SJCRH30 (cell line): ENCODE measurements at regions not wholly inside any gene's neighbourhood (a gene's known extent, or its start where the extent isn't known, plus 50 kb on each side); places are given as distances from the start of the nearest gene placed in this dataset.

Experiments
- DNase-seq, 2 experiments: peaks; one replicate each; pipeline ENCODE4 v3.0.0-alpha.2; 2015 to 2020
- H3K27ac ChIP-seq: fragments of 250-450 bp; sonication (Bioruptor Pico); 2 replicates; pipeline ENCODE4 v1.5.1; 2020; ENCODE audit warnings: mild to moderate bottlenecking, moderate library complexity
- H3K27me3 ChIP-seq: fragments of 250-450 bp; sonication (Bioruptor Pico); 2 replicates; pipeline ENCODE4 v1.5.1; 2020; ENCODE audit warnings: mild to moderate bottlenecking, moderate library complexity
- H3K36me3 ChIP-seq: fragments of 250-450 bp; sonication (Bioruptor Pico); 2 replicates; pipeline ENCODE4 v1.5.1; 2020; ENCODE audit warnings: mild to moderate bottlenecking, moderate library complexity
- H3K4me1 ChIP-seq: fragments of 250-450 bp; sonication (Bioruptor Pico); 2 replicates; pipeline ENCODE4 v1.5.1; 2020; ENCODE audit warnings: mild to moderate bottlenecking, moderate library complexity
- H3K4me3 ChIP-seq: fragments of 250-450 bp; sonication (Bioruptor Pico); 2 replicates; pipeline ENCODE4 v1.5.1; 2020; ENCODE audit warnings: mild to moderate bottlenecking, moderate library complexity
- H3K9me3 ChIP-seq: fragments of 250-450 bp; sonication (Bioruptor Pico); replicated peaks from 2 replicates; pipeline ENCODE4 v1.5.1; 2020; ENCODE audit warnings: mild to moderate bottlenecking, moderate library complexity

DNA sequence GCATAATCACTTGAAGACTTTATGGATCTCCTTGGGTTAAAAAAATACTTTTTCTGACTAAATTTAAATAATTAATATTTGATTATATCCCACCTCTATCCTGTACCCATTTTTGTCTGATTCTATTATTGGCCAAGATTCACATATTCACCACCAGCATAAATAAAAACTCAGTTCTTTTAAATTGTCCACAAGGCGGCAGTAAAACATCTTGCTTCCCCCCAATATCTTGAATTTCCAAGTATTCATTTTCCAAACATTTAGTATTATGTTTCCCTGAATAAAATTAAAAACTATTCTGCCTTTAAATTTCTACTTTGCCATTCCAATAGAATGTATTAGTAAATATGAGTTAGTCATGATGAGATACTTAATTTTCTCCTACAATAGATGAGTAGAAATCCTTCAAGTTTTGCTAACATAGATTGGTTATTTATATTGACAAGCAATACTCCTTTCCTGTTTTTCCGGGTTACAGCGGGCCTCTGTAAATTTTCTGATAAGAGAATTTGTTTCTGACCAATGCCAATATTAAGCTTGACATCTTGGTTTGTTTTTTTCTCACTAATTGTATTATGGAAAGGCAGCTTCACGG lies 218.7 kb upstream of the MDFIC2 start:
- Histone ChIP-seq H3K9me3 (no peaks in the 10 kb centered on the region), H3K36me3 (no peaks in the 10 kb centered on the region), H3K4me1 (no peaks in the 10 kb centered on the region), H3K27me3 (no peaks in the 10 kb centered on the region), H3K27ac (no peak overlapping the region), H3K4me3 (no peak overlapping the region)
- peak in 1 of 2 experiments; percentile 40 for DNase-seq

DNA sequence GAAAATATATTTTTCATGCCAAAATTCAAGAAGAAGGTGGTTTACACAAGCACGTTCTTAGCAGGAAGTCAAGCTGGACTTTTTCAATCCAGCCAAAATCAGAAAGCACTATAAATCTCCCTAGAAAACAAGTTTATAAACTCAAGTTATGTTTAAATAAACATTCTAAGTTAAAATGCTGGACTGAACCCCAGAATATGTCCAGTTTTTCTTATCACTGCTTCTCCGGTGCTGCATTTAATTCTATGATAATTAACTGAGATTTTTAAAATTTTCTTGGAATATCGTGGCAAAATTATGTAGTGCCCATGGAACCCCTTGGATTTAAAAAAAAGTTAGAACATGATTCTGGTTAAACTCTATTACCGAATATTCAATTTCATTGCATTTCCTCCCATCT lies 218.2 kb upstream of the MDFIC2 start:
- Histone ChIP-seq H3K27ac (no peak overlapping the region), H3K36me3 (no peaks in the 10 kb centered on the region), H3K9me3 (no peaks in the 10 kb centered on the region), H3K27me3 (no peaks in the 10 kb centered on the region), H3K4me3 (no peak overlapping the region), H3K4me1 (no peaks in the 10 kb centered on the region)
- DNase-seq = no peak

DNA sequence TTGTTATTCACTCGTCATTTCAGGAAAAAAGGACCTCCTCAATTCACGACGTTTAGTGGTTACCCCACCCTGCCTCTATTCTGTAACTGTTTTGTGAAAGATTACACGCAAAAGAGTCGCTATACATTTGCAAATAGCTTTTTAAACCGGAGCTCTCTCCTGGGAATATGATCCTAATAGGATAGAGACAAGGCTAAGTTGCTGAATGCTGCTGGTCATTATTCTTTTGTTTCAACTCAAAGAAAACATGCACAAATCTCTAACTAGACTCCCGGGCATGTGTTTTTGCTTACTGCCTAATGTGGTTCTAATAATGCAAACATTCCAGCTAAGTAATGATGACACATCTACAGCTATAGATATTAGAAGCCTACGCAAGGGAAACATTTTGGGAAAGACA lies 214.6 kb upstream of the MDFIC2 start:
- H3K36me3 ChIP-seq = no peaks in the 10 kb centered on the region
- H3K27ac ChIP-seq = no peak overlapping the region
- H3K4me1 ChIP-seq = no peaks in the 10 kb centered on the region
- H3K27me3 ChIP-seq = no peaks in the 10 kb centered on the region
- H3K4me3 ChIP-seq = no peak overlapping the region
- H3K9me3 ChIP-seq = no peaks in the 10 kb centered on the region
- DNase-seq = no peak

DNA sequence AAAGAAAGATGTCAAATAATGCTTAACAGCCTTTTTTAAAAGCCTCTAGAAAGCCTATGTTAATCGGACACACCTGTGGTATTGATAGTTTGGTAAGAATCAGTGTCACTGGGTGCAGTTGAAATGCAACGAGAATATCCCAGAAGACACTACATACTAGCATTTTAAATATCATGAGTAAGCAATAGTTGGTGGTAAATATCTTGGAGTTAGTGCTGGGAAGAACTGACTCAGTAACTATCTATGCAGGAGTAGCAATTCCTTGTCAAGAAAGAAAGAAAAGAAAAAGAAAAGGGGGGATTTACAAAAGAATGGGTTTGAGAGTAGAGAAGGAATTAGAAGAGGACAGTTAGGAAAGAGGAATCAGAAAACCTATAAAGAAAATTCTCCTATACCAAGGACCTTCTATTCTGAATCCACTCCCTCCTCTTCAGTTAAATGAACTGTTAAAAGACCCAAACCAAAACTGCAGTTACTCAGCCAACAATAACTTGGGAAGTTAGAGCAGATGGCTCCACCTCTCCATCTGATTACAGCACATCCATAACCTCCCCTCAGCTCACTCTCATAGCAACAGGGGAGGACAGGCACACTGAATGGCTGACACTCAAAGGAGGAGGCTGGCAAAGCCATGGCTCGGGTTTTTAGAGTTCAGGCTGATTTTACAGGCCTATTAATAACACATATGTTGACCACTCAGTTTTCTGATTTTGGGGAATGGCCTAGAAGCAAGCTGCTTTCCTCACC lies 207.6 kb upstream of the MDFIC2 start:
- H3K36me3 ChIP-seq = no peaks in the 10 kb centered on the region
- no peaks in the 10 kb centered on the region for H3K27me3 ChIP-seq
- H3K4me3 ChIP-seq = no peak overlapping the region
- no peak overlapping the region for H3K27ac ChIP-seq
- H3K4me1 ChIP-seq = no peaks in the 10 kb centered on the region
- no peaks in the 10 kb centered on the region for H3K9me3 ChIP-seq
- DNase-seq = no peak

DNA sequence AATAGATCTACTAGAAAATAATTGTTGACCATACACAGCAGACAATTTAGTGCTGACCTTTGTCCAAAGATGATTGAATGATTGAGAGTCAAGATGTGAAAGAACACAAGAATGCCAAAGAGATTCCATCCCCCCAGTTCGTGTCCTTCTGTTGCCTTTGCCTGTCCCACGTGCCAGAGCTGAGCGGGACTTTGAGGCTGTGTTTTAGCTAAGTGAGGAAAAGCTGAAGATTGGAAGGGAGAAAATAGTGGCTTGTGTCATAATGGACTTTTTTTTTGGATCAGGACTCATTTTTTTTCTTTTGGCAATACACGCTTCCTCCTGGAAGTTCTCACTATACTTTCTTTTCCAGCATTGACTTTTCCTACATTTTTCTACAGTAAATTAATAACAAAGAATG lies 206.6 kb upstream of the MDFIC2 start:
- no peaks in the 10 kb centered on the region for H3K4me1 ChIP-seq
- H3K27me3 ChIP-seq = no peaks in the 10 kb centered on the region
- no peak overlapping the region for H3K4me3 ChIP-seq
- no peaks in the 10 kb centered on the region for H3K9me3 ChIP-seq
- no peaks in the 10 kb centered on the region for H3K36me3 ChIP-seq
- H3K27ac ChIP-seq = no peak overlapping the region
- no peak for DNase-seq

DNA sequence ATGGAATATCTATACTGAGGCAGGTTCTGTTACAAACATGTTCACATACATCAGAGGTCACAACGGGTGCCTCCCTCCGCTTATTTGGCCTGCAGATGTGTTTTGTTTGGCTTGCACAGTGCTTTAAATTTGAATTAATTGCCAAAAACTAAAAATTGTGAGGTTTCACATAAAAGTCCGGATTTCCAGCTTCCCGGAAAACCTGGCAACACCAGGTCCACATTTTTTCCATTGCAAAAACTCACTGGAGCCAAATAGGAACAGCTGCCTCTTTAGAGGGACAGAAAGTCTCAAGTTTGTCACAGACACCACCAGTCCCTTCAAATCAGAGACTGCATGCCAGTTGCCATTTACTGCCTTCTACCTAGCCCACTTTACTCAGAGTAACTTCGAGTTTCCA lies 205.9 kb upstream of the MDFIC2 start:
- no peaks in the 10 kb centered on the region for H3K27me3 ChIP-seq
- no peak for DNase-seq
- no peaks in the 10 kb centered on the region for H3K36me3 ChIP-seq
- H3K9me3 ChIP-seq = no peaks in the 10 kb centered on the region
- H3K27ac ChIP-seq = no peak overlapping the region
- H3K4me1 ChIP-seq = no peaks in the 10 kb centered on the region
- no peak overlapping the region for H3K4me3 ChIP-seq

DNA sequence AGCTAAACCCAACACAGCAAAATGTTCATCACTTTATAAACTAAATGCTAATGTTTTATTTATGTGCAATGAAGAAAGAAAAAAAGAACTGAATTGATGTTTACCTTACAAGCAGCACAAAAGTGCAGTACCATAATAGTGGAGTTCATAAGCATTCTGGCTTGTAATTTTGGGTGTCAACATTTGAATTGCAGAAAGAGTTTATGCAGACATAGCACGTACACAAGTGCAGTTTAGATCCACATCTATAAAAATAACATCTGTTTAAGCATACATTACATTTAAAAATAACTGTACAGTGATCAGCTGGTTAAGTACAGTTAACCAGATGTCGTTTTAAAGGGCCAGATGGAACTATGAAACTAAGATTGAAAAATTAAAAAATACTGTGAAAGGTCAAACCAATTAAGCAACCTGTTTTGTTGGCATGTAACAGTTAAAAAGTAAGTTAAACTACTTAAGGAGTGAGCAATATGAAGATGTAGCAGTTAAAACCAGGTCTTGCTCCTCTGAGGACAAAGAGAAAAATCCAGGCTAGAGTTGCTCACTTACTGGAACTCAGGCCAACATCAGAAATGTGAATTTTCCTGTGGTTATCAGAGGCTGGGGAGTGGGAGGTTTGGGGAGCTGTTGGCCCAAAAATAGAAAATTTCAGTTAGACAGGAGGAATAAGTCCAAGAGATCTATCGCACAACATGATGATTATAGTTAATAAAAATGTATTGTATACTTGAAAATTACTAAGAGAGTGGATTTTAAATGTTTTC lies 204.9 kb upstream of the MDFIC2 start:
- Histone ChIP-seq H3K4me3 (no peak overlapping the region), H3K9me3 (no peaks in the 10 kb centered on the region), H3K27me3 (no peaks in the 10 kb centered on the region), H3K27ac (no peak overlapping the region), H3K4me1 (no peaks in the 10 kb centered on the region), H3K36me3 (no peaks in the 10 kb centered on the region)
- DNase-seq = no peak

DNA sequence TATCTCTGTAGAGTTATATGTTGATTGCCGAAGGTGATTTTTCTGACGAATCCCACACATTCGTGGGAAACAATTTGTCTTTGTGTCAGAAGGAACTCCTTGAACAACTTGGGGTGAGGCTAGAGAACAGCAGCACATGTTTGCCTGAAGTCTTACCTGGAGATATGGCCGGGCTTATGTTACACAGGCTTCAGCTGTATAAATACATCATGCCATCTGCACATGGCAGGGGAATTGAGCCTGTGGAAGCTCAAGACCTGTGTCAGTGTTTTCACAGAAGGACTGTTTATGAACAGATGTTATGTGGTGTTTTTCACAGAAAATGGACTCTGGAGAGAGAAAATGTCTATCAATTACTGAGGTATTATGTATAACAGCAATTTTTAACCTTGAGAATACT lies 203.6 kb upstream of the MDFIC2 start:
- no peak for DNase-seq
- Histone ChIP-seq H3K27ac (no peak overlapping the region), H3K4me3 (no peak overlapping the region), H3K9me3 (no peaks in the 10 kb centered on the region), H3K36me3 (no peaks in the 10 kb centered on the region), H3K4me1 (no peaks in the 10 kb centered on the region), H3K27me3 (no peaks in the 10 kb centered on the region)

DNA sequence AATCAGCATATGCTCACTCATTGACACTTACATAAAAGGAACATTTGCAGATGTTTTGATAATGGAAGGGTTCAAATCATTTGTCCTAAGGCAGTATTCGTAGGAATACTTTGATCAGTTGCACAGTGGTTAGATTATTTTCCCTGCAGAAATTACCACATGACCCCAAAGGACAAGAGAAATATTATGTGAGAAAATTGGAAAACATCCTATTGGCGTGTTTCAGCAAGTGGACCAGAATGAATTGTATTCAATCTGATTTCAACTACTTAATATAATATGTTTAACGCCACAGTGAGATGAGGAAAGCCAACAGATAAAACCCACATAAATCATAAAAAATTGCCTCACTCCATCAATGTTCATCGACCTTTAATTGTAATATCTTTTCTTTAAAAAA lies 195.0 kb upstream of the MDFIC2 start:
- DNase-seq = no peak
- Histone ChIP-seq H3K27me3 (no peaks in the 10 kb centered on the region), H3K4me3 (no peak overlapping the region), H3K4me1 (no peaks in the 10 kb centered on the region), H3K9me3 (no peaks in the 10 kb centered on the region), H3K36me3 (no peaks in the 10 kb centered on the region), H3K27ac (no peak overlapping the region)

DNA sequence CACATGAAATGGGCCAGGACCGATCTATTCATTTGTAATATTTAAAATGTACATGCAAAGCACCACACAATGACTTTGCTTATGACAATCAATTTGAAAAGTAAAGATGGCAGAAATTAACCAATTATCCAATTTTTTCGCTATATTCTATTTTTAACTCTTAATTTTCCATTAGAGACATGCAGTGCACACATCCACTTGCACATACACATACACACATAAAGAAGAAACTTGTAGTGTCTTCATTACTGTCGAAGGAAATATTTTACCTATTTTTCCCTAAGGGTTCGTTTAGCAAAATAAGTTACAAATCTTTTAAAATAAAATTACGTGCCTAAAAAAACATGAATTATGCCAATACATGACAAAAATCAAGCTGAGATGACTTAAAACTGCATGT lies 194.3 kb upstream of the MDFIC2 start:
- H3K36me3 ChIP-seq = no peaks in the 10 kb centered on the region
- no peak for DNase-seq
- H3K4me3 ChIP-seq = no peak overlapping the region
- no peaks in the 10 kb centered on the region for H3K4me1 ChIP-seq
- no peaks in the 10 kb centered on the region for H3K27me3 ChIP-seq
- no peaks in the 10 kb centered on the region for H3K9me3 ChIP-seq
- no peak overlapping the region for H3K27ac ChIP-seq

DNA sequence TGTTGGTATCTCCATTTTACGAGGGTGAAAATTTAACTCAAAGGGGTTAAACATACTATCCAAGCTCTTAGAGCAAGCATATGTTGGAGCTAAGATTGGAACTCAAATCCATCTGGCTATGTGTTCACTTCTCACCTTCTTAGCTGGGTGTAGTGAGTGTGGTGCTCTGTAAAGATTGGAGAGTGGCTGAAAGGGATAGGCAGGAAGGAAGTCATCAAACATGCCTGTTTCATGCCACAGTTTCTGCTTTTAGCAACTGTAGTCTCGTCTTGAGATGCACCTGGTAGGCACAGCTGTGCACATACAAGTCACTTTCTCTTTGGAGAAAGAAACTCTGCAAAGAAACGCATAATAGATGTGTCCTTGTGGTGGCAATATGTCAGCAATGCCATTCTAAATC lies 189.1 kb upstream of the MDFIC2 start:
- Histone ChIP-seq H3K27ac (no peak overlapping the region), H3K27me3 (no peaks in the 10 kb centered on the region), H3K9me3 (no peaks in the 10 kb centered on the region), H3K36me3 (no peaks in the 10 kb centered on the region), H3K4me3 (no peak overlapping the region), H3K4me1 (no peaks in the 10 kb centered on the region)
- no peak for DNase-seq

DNA sequence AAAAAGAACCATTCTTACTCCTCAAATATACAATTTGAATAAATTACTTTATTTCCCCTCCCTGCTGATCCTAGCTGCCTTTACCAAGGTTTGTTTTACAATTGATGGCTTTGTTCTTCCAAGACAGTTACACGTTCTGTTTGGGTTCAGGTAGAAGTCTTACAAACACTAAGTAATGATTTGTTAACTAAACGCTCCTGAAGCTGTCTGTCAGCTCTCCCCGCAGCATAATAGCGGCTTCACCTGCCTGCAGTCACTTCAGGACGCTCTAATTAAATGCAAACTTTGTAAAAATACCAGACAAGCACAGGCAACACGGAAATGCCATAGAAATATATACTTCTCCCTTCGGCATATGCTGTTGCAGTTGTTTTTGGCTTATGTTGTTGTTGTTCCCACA lies 176.4 kb upstream of the MDFIC2 start:
- no peaks in the 10 kb centered on the region for H3K9me3 ChIP-seq
- no peaks in the 10 kb centered on the region for H3K27me3 ChIP-seq
- no peak overlapping the region for H3K4me3 ChIP-seq
- no peak for DNase-seq
- H3K4me1 ChIP-seq = no peaks in the 10 kb centered on the region
- H3K36me3 ChIP-seq = no peaks in the 10 kb centered on the region
- H3K27ac ChIP-seq = no peak overlapping the region

DNA sequence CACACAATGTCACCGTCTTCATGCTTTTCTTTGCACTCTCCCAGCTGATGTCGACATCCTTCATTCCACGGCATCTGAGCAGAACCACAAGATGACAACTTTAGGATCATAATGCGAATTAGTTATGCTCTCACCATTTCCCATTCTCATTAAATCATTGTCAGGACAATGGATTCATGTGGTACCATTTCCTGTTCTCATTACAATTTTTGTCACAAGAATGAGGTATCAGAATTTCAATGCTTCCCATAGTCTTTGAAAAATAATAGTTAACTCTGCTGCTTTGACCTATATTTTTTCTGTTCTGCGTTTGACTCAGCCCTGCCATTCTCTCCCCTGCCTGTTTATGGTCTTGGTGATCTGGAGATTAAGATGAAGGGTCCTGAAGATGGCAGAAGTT lies 175.7 kb upstream of the MDFIC2 start:
- Histone ChIP-seq H3K36me3 (no peaks in the 10 kb centered on the region), H3K27me3 (no peaks in the 10 kb centered on the region), H3K9me3 (no peaks in the 10 kb centered on the region), H3K27ac (no peak overlapping the region), H3K4me3 (no peak overlapping the region), H3K4me1 (no peaks in the 10 kb centered on the region)
- DNase-seq = no peak

DNA sequence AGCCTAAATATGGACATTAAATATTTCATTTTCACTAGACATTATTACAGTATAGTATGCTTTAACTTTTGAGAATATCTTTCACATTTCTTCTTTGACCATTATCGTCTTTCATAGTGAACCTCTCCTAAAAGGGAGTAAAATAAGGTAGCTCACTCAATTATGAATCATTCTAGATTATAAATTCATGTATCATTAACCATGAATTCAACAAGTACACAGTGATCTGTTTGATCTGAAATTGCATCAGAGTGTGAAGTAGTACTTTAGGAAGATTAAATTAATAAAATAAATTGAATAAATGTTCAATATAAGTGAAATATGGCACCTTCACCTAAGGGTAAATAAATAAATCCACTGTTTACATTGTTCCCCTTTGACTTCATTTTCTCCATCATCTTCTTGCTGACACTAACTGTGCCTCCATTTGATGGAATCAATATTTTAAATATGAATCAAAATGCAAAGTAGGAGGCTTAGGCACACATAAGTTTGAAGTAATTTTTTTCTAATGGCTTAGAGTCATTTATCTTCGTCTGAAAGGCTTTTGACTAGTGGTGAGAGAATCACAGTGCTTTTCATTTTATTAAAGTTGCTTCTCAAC lies 174.1 kb upstream of the MDFIC2 start:
- Histone ChIP-seq H3K4me3 (no peak overlapping the region), H3K27ac (no peak overlapping the region), H3K4me1 (no peaks in the 10 kb centered on the region), H3K36me3 (no peaks in the 10 kb centered on the region), H3K9me3 (no peaks in the 10 kb centered on the region), H3K27me3 (no peaks in the 10 kb centered on the region)
- no peak for DNase-seq

DNA sequence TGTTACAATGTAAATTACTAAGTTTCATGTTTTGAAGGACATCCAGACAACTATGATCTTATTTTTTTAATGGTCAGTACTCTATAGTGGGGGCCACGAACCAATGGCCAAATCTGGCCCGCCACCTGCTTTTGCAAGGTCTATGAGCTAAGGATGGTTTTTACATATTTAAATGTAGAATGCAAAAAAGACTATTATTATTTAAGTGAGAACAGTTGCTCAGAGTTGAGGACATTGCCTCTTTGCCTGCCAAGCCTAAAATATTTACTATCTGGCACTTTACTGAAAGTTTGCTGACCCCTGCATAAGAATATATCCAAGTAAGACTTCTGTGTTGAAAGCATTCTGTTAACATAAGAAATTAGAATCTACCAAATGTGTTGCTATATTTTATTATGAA lies 163.7 kb upstream of the MDFIC2 start:
- Histone ChIP-seq H3K4me1 (no peaks in the 10 kb centered on the region), H3K27ac (no peak overlapping the region)
- no peak for DNase-seq

More for the DNA sequence above, 163.7 kb upstream of the MDFIC2 start:
- Histone ChIP-seq H3K9me3 (no peaks in the 10 kb centered on the region), H3K36me3 (no peaks in the 10 kb centered on the region), H3K27me3 (no peaks in the 10 kb centered on the region), H3K4me3 (no peak overlapping the region)
